ENCODE measurements at regions not wholly inside any gene's neighbourhood (a gene's known extent, or its start where the extent isn't known, plus 50 kb on each side); places are given as distances from the start of the nearest gene placed in this dataset.

DNA sequence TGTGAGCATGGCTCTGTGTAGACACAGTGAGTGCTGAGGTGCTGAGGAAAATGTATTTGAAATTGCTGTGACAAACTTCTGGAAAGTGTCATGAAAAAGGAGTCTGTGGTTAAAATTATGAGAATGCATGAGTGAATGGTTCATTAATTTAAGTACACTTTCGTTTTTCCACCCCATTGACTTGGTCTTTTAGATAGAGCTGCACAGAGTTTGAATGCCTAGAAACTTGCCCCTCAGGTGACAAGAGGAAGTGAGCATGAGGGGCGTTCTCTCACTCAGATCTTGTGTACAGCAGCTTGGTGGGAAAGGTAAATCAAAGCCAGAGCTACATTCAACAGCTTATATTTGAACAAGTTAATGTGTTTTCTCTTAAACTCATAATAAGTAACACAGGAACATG is 296.8 kb downstream of the WDR72 start:
- DNase-seq (ENCODE audit: low read depth, low spot score) = no peak

DNA sequence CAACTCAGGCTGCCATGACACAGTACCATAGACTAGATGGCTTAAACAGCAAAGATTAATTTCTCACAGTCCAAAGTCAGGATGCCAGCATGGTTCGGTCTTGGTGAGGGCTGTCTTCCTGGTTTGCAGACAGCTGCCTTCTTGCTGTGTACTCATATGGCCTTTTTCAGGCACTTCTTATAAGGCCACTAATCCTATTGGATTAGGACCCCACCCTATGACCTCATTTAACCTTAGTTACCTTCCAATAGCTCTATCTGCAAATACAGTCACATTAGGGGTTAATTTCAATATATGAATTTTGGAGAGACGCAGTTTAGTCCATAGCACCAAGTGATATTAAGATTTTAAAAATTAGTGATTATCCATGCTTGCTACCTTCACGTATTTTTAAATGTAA is 297.8 kb downstream of the WDR72 start:
- no peak for DNase-seq (ENCODE audit: low read depth, low spot score)

DNA sequence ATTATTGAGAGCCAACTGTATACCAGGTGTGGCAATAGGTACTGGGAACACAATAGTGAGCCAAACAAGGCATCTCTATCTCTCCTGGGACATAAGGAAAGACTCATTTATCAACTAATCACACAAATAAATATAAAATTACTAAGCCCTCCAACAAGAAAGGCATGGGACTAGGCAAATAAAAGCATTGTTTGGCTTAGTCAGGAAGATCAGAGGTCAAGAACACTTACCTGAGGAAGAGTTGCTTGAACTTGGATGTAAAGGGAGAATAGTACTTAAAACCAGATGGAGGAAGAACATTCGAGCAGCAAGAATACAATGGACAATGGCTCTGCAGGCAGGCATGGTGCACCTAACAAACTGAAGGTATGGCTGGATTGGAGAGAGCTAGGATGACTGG is 300.7 kb downstream of the WDR72 start:
- no peak for DNase-seq (ENCODE audit: low read depth, low spot score)

DNA sequence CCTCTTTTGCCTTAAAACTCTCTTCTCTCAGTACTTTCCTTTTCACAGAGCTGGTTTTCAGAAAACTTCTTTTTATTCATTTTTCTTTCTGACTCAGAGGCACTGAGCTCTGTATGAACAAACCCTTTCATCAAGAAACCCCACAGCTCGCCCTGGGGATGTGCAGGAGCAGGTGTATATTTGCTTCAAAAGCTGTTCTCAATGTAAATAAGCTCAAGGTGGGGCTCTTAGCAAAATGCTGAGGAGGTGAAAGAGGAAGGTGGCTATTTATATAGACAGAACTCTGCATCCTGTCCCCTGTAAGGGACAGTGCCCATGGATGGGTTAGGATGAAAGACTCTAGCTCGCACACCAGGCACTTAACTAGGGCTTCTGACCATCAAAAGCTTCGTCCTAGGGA is 302.0 kb downstream of the WDR72 start:
- no peak for DNase-seq (ENCODE audit: low read depth, low spot score)

GRCh38 chr15:53454843-53455721 is 304.4 kb downstream of the WDR72 start:
- DNase-seq (ENCODE audit: low read depth, low spot score) = no peak

GRCh38 chr15:53454535-53454842 is 305.0 kb downstream of the WDR72 start:
- no peak for DNase-seq (ENCODE audit: low read depth, low spot score)

- no peak for DNase-seq (ENCODE audit: low read depth, low spot score)
Measured at GRCh38 chr15:53453253-53454105, 306.0 kb downstream of the WDR72 start.

GRCh38 chr15:53448232-53449015 is 311.0 kb downstream of the WDR72 start:
- DNase-seq (ENCODE audit: low read depth, low spot score) = no peak

DNA sequence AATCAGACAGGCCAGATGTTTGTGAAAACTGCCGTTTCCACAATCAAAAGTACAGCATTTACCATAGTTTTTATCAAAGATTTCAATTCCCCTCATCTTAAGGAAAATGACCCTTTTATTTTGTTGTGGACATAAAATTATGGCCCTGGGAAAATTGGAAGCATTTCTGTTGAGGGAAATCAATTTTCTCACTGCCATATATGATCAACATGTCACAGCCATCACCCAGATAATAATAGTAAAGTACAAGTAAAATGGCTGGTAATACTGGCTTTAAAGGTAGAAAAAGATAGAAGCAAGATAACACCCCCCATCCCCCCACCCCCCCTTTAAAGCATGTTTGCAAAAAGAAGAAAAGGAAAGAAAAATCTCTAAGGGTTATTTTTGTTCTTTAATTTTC is 311.7 kb downstream of the WDR72 start:
- no peak for DNase-seq (ENCODE audit: low read depth, low spot score)

- DNase-seq (ENCODE audit: low read depth, low spot score) = no peak
Measured at GRCh38 chr15:53447053-53447574, 312.3 kb downstream of the WDR72 start.

- no peak for DNase-seq (ENCODE audit: low read depth, low spot score)
Measured at GRCh38 chr15:53446376-53446775, 313.1 kb downstream of the WDR72 start.

GRCh38 chr15:53445531-53445930 is 313.9 kb downstream of the WDR72 start:
- DNase-seq (ENCODE audit: low read depth, low spot score) = no peak

DNA sequence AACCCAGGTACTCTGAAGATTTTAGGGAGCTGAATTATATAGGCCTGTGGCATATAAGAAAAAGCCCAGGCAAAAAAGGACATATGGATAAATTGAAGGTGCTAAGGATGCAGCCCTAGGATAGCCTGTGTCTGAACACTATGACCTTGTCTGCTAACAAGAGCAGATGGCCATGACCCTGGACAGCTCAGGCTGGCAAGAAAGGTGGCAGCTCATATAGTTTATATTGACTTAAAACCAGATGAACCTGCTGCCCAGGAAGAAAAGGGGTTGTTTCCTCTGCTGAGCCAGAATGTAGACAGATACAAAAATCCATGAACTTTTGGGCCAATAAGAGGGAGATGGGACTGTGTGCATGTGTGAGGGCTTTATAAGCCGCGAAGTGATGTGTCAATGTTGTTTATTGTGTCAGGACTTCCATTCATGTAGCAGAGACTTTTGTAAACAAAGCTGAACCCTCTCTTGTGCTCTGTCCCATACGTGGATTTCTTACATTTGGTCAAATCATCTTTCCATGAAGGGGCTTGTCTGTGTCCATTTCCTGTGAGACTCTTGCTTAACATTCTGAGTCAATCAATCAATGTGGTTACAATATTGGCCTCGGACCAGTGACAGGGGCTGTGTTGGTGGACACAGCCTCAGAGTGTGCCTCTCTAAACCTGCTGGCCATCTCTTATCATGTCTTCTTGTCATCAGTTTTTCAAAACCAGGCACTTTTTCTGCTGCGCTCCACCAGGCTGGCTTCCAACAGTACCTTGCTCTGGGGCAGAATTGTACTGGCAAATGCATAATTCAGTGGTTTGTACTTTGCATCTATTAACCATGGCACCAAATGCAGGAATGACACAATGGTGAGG is 321.2 kb downstream of the WDR72 start:
- no peak for DNase-seq (ENCODE audit: low read depth, low spot score)

GRCh38 chr15:53437366-53437765 is 322.1 kb downstream of the WDR72 start:
- DNase-seq (ENCODE audit: low read depth, low spot score) = no peak

DNA sequence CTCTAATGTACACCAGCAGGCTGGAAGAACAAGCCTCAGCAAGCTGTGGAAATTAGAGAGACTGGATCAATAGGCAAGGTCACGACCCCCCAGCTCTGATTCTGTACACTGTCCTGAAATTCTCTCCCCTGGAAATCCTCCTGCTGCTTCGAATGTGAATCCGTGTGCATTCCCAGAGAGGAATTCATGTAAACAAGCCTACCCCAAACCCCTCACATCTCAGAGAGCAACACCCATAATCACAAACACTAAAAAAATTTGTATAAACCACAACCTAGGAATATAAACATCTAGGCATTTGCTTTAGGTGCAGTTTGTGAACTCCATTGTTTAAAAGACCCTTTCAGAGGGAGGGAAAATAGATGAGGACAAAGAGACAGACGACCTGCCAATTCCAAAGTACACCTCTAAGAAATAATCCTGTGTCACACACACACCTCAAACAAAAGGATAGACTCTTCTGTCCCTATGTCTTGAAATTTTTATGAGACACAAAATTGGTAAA is 325.2 kb downstream of the WDR72 start:
- DNase-seq (ENCODE audit: low read depth, low spot score) = no peak

DNA sequence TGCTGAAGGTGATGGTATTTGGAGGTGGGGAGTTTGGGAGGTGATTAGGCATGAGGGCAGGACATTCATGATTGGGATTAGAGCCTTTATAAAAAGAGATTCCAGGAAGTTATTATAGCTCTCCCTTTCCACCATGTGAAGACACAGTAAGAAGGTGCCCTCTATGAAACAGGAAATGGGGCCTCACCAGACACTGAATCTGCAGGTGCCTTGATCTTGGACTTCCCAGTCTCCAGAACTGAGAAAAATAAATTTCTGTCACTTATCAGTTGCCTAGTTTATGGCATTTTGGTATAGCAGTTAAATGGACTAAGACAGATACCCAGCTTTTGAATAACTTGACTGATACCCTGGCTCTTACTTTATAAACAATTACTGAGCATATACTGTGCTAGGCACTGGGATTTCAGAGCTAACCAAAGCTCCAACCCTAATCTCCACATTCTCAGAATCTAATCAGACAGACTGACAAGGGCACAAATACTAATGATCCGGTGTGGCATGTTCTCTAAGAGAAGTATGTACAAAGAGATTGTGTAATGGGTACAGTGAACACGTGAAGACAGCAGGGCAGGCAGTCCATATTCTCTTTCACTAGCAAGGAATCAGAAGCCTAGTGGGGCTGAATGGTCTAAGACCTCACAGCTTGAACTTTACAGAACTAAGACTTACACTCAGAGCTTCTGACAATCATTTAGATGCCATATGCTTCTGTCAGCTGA is 343.1 kb downstream of the WDR72 start:
- DNase-seq (ENCODE audit: low read depth, low spot score) = no peak

- DNase-seq (ENCODE audit: low read depth, low spot score) = no peak
Measured at GRCh38 chr15:53414167-53414566, 345.3 kb downstream of the WDR72 start.

- no peak for DNase-seq (ENCODE audit: low read depth, low spot score)
Measured at GRCh38 chr15:53412542-53412941, 346.9 kb downstream of the WDR72 start.

DNA sequence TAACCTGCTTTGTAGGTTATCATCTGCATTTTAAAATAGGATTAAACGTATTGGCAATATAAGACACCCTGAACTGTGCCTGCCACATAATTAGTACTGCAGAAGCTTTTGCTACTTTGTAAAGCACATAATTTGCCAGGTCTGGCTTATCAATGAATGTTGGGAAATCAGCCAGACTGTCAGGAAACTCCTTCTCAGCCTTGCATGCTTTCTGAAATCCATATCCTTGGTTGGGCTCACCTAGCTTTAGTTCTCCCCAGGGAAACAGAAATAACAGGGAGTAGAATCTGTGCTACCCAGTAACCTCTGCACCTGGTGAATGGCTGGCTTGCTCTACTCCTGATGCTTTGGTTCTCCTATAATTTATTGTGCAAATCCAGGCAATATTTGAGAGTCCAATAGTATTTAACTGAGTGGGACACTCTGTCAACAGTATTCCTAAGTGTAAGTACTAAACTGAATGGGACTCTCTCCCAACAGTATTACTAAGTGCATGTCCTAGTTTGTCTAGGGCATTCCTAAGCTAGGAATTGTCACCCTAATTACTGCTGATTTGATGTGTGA is 354.5 kb downstream of the WDR72 start:
- no peak for DNase-seq (ENCODE audit: low read depth, low spot score)

DNA sequence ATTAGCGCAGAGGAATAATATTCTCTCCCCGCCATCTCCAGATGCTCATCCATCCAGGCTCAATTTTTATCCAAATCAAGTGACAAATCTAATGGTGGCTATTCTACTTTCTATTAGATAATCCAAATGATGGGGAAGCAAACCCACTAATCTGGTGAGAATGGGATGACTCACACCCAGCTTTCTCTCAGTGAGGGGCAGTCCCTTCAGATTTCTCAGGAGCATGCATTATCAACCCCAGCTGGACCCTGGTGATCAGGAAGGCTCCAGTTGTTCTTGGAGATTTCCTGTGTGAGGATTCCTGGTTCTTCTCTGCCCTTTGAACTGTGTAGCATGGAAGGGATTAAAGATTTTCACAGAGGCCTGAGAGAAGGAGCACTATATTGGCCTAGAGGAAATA is 358.0 kb downstream of the WDR72 start:
- DNase-seq (ENCODE audit: low read depth, low spot score) = no peak
